AG09319 (cell line): ENCODE measurements at regions not wholly inside any gene's neighbourhood (a gene's known extent, or its start where the extent isn't known, plus 50 kb on each side); places are given as distances from the start of the nearest gene placed in this dataset.
"Not testable (repeated sequence)": the region's sequence is repeated elsewhere in the genome, so short reads cannot be mapped to it uniquely, and the experiment has no call there.

Source experiments
- DNase-seq: peaks from one replicate; pipeline ENCODE4 v3.0.0-alpha.2; 2010; ENCODE audit warnings: low read depth; ENCODE audit errors: extremely low read depth
- CTCF ChIP-seq: IDR thresholded peaks from 2 replicates; pipeline ENCODE4 v1.5.1; 2011; ENCODE audit warnings: low read depth, mild to moderate bottlenecking, inconsistent platforms, low read length, moderate library complexity

- no peak for DNase-seq
- TF ChIP-seq CTCF: no peak
Observed at GRCh38 chr7:124643311-124643811, 122.2 kb downstream of the GPR37 start.

DNA sequence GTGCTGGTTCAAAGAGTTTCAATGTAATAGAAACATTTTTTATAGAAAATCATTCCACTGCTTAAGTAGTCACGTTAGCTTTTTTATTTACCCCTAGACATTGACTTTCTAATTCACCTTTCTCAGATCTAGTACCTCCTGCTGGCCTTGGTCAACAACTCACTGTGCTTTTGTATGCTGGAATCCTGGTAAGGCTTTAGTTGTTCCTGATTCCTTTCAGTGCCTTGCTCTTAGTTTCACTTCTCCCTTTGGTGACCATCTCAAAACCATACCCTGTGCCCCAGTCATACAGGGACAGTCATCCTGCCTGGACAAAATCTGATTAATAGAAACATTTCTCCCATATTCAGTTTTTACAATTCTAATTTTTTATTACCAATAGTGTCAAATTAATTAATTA is 130.2 kb downstream of the GPR37 start:
- no peak for DNase-seq

DNA sequence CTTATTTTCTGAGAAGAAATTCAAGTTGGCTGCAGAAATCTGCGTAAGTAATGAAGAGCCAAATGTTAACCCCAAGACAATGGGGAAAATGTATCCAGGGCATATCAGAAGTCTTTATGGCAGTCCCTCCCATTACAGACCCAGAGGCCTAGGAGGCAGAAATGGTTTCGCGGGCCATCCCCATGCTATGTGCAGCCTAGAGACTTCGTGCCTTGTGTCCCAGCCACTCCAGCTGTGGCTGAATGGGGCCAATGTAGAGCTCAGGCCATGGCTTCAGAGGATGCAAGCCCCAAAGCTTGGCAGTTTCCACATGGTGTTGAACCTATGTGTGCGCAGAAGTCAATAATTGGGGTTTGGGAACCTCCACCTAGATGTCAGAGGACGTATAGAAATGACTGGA is 131.9 kb downstream of the GPR37 start:
- TF ChIP-seq CTCF: no peak
- DNase-seq: no peak

More for the DNA sequence above, 130.2 kb downstream of the GPR37 start:
- TF ChIP-seq CTCF: no peak

DNA sequence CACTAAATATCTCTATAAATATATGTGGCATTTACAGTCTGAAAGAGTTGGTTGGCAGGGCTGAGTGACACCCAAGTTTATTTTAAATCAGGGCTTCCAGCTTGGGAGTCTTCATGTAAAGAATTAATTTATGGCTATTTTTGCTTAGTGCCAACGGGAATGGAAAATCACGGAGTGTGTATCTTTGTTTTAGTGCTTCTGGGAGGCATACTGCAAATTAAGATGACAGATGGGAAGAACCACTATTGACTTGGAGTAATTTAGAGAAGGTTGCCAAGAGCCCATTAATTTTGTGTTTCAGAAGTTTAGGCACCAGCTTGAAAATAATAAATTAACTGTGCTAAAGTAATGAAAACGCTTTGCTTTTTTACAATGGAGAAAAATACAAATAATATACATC is 135.2 kb downstream of the GPR37 start:
- DNase-seq: no peak
- no peak for TF ChIP-seq CTCF

DNA sequence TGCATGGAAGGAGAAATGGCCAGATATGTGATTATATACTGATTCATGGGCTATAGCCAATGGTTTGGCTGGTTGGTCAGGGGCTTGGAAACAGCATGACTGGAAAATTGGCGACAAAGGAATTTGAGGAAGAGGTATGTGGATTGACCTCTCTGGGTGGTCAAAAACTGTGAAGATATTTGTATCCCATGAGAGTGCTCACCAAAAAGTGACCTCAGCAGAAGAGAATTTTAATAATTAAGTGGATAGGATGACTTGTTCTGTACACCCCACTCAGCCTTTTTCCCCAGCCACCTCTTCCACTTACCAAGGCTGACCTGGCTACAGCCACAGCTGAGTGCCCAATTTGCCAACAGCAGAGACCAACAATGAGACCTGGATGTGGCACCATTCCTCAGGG is 146.7 kb downstream of the GPR37 start:
- TF ChIP-seq CTCF: no peak
- DNase-seq: no peak

DNA sequence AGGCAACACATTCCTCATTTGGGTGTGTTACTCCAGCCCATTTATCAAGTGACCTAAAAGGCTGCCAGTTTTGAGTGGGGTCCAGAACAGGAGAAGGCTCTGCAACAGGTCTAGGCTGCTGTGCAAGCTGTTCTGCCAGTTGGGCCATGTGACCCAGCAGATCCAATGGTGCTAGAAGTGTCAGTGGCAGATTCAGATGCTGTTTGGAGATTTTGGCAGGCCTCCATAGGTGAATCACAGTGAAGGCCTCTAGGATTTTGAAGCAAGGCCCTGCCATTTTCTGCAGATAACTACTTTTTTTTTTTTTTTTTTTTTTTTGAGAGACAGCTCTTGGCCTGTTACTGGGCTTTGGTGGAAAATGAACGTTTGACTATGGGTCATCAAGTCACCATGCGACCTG is 147.5 kb downstream of the GPR37 start:
- DNase-seq: not testable (repeated sequence)

GRCh38 chr7:124603066-124603465 is 162.5 kb downstream of the GPR37 start:
- no peak for DNase-seq
- no peak for TF ChIP-seq CTCF

- no peak for TF ChIP-seq CTCF
- no peak for DNase-seq
Observed at GRCh38 chr7:124597509-124597908, 168.1 kb downstream of the GPR37 start.
